GM23338 (cell line): ENCODE measurements at regions not wholly inside any gene's neighbourhood (a gene's known extent, or its start where the extent isn't known, plus 50 kb on each side); places are given as distances from the start of the nearest gene placed in this dataset.

Experiments used
- ATAC-seq: fragments of 200-7000 bp; cut with Tn5 transposase; 3 replicates; pipeline ENCODE4 v1.9.1; 2020
- DNase-seq: peaks from one replicate; pipeline ENCODE4 v3.0.0-alpha.2; 2015; ENCODE audit warnings: low spot score
- H2AFZ ChIP-seq: fragments of 200-600 bp; sonication (generic); 2 replicates; pipeline ENCODE4 v1.8.0; 2016; ENCODE audit warnings: antibody characterized with exemption, mild to moderate bottlenecking, moderate library complexity
- H3F3A ChIP-seq: fragments of 200-600 bp; sonication (generic); replicated peaks from 2 replicates; pipeline ENCODE4 v1.8.0; 2017; ENCODE audit warnings: antibody characterized with exemption, mixed run types, low read depth
- H3K27ac ChIP-seq: fragments of 200-600 bp; sonication (generic); 2 replicates; pipeline ENCODE4 v1.6.1; 2016; ENCODE audit warnings: low read depth
- H3K27me3 ChIP-seq: fragments of 200-600 bp; sonication (generic); 2 replicates; pipeline ENCODE4 v1.8.0; 2016; ENCODE audit warnings: mild to moderate bottlenecking, mixed run types, moderate library complexity; ENCODE audit not compliant: insufficient read depth
- H3K36me3 ChIP-seq: fragments of 200-600 bp; sonication (generic); 2 replicates; pipeline ENCODE4 v1.8.0; 2016; ENCODE audit warnings: mild to moderate bottlenecking; ENCODE audit not compliant: insufficient read depth
- H3K4me1 ChIP-seq: fragments of 200-600 bp; sonication (generic); 2 replicates; pipeline ENCODE4 v1.8.0; 2016; ENCODE audit warnings: mild to moderate bottlenecking, moderate library complexity; ENCODE audit not compliant: insufficient read depth
- H3K4me2 ChIP-seq: fragments of 200-600 bp; sonication (generic); 2 replicates; pipeline ENCODE4 v1.7.1; 2017; ENCODE audit warnings: mixed run types
- H3K4me3 ChIP-seq: fragments of 200-600 bp; sonication (generic); 2 replicates; pipeline ENCODE4 v1.6.1; 2016; ENCODE audit warnings: mixed run types
- H3K79me2 ChIP-seq: fragments of 200-600 bp; sonication (generic); replicated peaks from 2 replicates; pipeline ENCODE4 v1.8.0; 2017; ENCODE audit warnings: mild to moderate bottlenecking; ENCODE audit not compliant: insufficient read depth
- H3K9me2 ChIP-seq: fragments of 200-600 bp; sonication (generic); 2 replicates; pipeline ENCODE4 v1.8.0; 2017; ENCODE audit not compliant: insufficient read depth
- H4K20me1 ChIP-seq: fragments of 200-600 bp; sonication (generic); replicated peaks from 2 replicates; pipeline ENCODE4 v1.8.0; 2017; ENCODE audit warnings: mild to moderate bottlenecking; ENCODE audit not compliant: insufficient read depth
- H3K27ac Mint-ChIP-seq: 2 replicates; pipeline ENCODE4 v1.8.0; 2020; ENCODE audit warnings: inconsistent platforms, mild to moderate bottlenecking, moderate library complexity, mixed read lengths
- H3K27me3 Mint-ChIP-seq: 3 replicates; pipeline ENCODE4 v1.8.0; 2022; ENCODE audit warnings: low read depth, mild to moderate bottlenecking, moderate library complexity, mixed read lengths, inconsistent platforms; ENCODE audit not compliant: insufficient read depth, poor library complexity
- H3K36me3 Mint-ChIP-seq: 3 replicates; pipeline ENCODE4 v1.8.0; 2021; ENCODE audit warnings: low read depth, mild to moderate bottlenecking, inconsistent platforms, moderate library complexity, mixed read lengths
- H3K4me1 Mint-ChIP-seq: 3 replicates; pipeline ENCODE4 v1.8.0; 2020; ENCODE audit warnings: mild to moderate bottlenecking, inconsistent platforms, mixed read lengths
- H3K4me3 Mint-ChIP-seq: 3 replicates; pipeline ENCODE4 v1.8.0; 2021; ENCODE audit warnings: moderate library complexity, mild to moderate bottlenecking, inconsistent platforms, mixed read lengths
- H3K9me3 Mint-ChIP-seq: 3 replicates; pipeline ENCODE4 v1.8.0; 2020; ENCODE audit warnings: moderate library complexity, mild to moderate bottlenecking, inconsistent platforms, mixed read lengths
- CREB1 ChIP-seq: fragments of 250-450 bp; sonication (Bioruptor Pico); IDR thresholded peaks from 2 replicates; pipeline ENCODE4 v1.5.0; 2020; ENCODE audit warnings: low read depth, mild to moderate bottlenecking, moderate library complexity
- CTCF ChIP-seq, 2 experiments: fragments of 200-600 bp in 1 of 2; sonication (generic) in 1 of 2; conservative IDR thresholded peaks; 2 replicates each; pipeline versions ENCODE4 v1.5.1 to v1.6.1; 2016 to 2017; ENCODE audit warnings: antibody characterized with exemption in 2 of 2, low read depth in 2 of 2, mild to moderate bottlenecking in 2 of 2, moderate library complexity in 1 of 2
- ETS1 ChIP-seq: IDR thresholded peaks from 2 replicates; pipeline ENCODE4 v1.6.1; 2016; ENCODE audit warnings: antibody characterized with exemption
- EZH2 ChIP-seq: fragments of 200-600 bp; sonication (generic); IDR thresholded peaks from one replicate; pipeline ENCODE4 v1.8.0; 2017; ENCODE audit warnings: antibody characterized with exemption, mild to moderate bottlenecking, low read depth; ENCODE audit not compliant: unreplicated experiment
- EZH2phosphoT487 ChIP-seq: fragments of 200-600 bp; sonication (generic); IDR thresholded peaks from one replicate; pipeline ENCODE4 v1.8.1; 2018; ENCODE audit warnings: antibody characterized with exemption; ENCODE audit not compliant: unreplicated experiment
- NANOG ChIP-seq: IDR thresholded peaks from 2 replicates; pipeline ENCODE4 v1.6.1; 2016; ENCODE audit warnings: antibody characterized with exemption, borderline replicate concordance
- REST ChIP-seq: IDR thresholded peaks from one replicate; pipeline ENCODE4 v1.6.1; 2018; ENCODE audit warnings: antibody characterized with exemption; ENCODE audit not compliant: unreplicated experiment
- STAT1 ChIP-seq: IDR thresholded peaks from one replicate; pipeline ENCODE4 v1.6.1; 2016; ENCODE audit warnings: antibody characterized with exemption; ENCODE audit not compliant: unreplicated experiment
- ZNF114 ChIP-seq: fragments of 250-450 bp; sonication (Bioruptor Pico); IDR thresholded peaks from 2 replicates; pipeline ENCODE4 v1.5.0; 2020; ENCODE audit warnings: mild to moderate bottlenecking, moderate library complexity
- ZNF331 ChIP-seq: fragments of 250-450 bp; sonication (Bioruptor Pico); IDR thresholded peaks from 2 replicates; pipeline ENCODE4 v1.5.0; 2020; ENCODE audit warnings: low read depth, mild to moderate bottlenecking, moderate library complexity
- ZNF462 ChIP-seq: fragments of 250-450 bp; sonication (Bioruptor Pico); IDR thresholded peaks from 2 replicates; pipeline ENCODE4 v1.5.0; 2020; ENCODE audit warnings: mild to moderate bottlenecking, moderate library complexity

GRCh38 chr15:98331676-98332075, 316.7 kb upstream of the IGF1R start (continued):
- TF ChIP-seq CTCF (conservative IDR thresholded peaks at IDR 0.05; ENCODE audit: low read depth in 2 of 2) (no peak), STAT1 (no peak), NANOG (no peak), ZNF331 (CRISPR knock-in tag) (no peak), ZNF114 (CRISPR knock-in tag) (no peak), REST (no peak), EZH2 (no peak), EZH2phosphoT487 (no peak), ETS1 (no peak)

- no peaks in the 10 kb centered on the region for H3F3A ChIP-seq
- DNase-seq: no peak
- H3K27ac Mint-ChIP-seq: no peak overlapping the region
- no peaks in the 10 kb centered on the region; the same call in 2 of the 3 replicates for H3K9me3 Mint-ChIP-seq
- H3K4me3 Mint-ChIP-seq: no peak overlapping the region
- H3K4me3 ChIP-seq: no peak overlapping the region
- no peaks in the 10 kb centered on the region for H3K36me3 Mint-ChIP-seq
- no peak for ATAC-seq
- no peaks in the 10 kb centered on the region for H3K4me1 ChIP-seq
- peaks cover 13% of the 10 kb centered on the region; the same call in 2 of the 3 replicates for H3K4me1 Mint-ChIP-seq
- H4K20me1 ChIP-seq: no peaks in the 10 kb centered on the region
- H3K27ac ChIP-seq: no peak overlapping the region
- H3K9me2 ChIP-seq: peaks cover 3% of the 10 kb centered on the region; the same call in 1 of the 2 replicates
- peaks cover 2% of the 10 kb centered on the region for H3K27me3 Mint-ChIP-seq
- no peaks in the 10 kb centered on the region for H3K79me2 ChIP-seq
- H2AFZ ChIP-seq: no peak overlapping the region
- no peaks in the 10 kb centered on the region for H3K36me3 ChIP-seq
- no peak overlapping the region for H3K4me2 ChIP-seq
- no peaks in the 10 kb centered on the region for H3K27me3 ChIP-seq
- TF ChIP-seq CTCF (conservative IDR thresholded peaks at IDR 0.05; ENCODE audit: low read depth in 2 of 2): no peak
- no peak for TF ChIP-seq STAT1
- TF ChIP-seq ZNF462 (CRISPR knock-in tag): no peak
- no peak for TF ChIP-seq CREB1 (CRISPR knock-in tag)
- TF ChIP-seq ZNF114 (CRISPR knock-in tag): no peak
- TF ChIP-seq EZH2: no peak
Measured at GRCh38 chr15:98333251-98333650, 315.1 kb upstream of the IGF1R start.
